Caco-2 (cell line): ENCODE measurements at regions not wholly inside any gene's neighbourhood (a gene's known extent, or its start where the extent isn't known, plus 50 kb on each side); places are given as distances from the start of the nearest gene placed in this dataset.

Experiments
- BruUV-seq: library from RNA; stranded (reverse); fragments of 400-500 nt; replicated peaks from 2 replicates; lab custom pipeline; 2021; lab: Mats Ljungman, UMichigan
- CTCF ChIA-PET: fragments of 300-600 bp; sonication (Branson Sonifier 250); formaldehyde crosslinking; loops from one replicate; lab custom pipeline; 2022; ENCODE audit warnings: antibody characterized with exemption; lab: Charles Lee
- POLR2A ChIA-PET: fragments of 300-600 bp; sonication (Branson Sonifier 250); formaldehyde crosslinking; loops from one replicate; lab custom pipeline; 2022; ENCODE audit warnings: antibody characterized with exemption; lab: Charles Lee
- DNase-seq, 2 experiments: peaks; one replicate each; pipeline versions ENCODE4 v3.0.0 to v3.0.0-alpha.2; 2020 to 2022
- H3K27me3 ChIP-seq: replicated peaks from 2 replicates; pipeline ENCODE4 v1.6.0; 2011; ENCODE audit warnings: low read length; ENCODE audit not compliant: control insufficient read depth, insufficient read depth
- H3K36me3 ChIP-seq: 2 replicates; pipeline ENCODE4 v1.5.1; 2011; ENCODE audit warnings: low read length; ENCODE audit not compliant: control insufficient read depth, insufficient read depth
- H3K4me1 ChIP-seq: fragments of 250-450 bp; sonication (Bioruptor Pico); 2 replicates; pipeline ENCODE4 v1.5.1; 2020; ENCODE audit warnings: mild to moderate bottlenecking
- H3K4me3 ChIP-seq: 2 replicates; pipeline ENCODE4 v1.5.1; 2011; ENCODE audit warnings: low read depth, mild to moderate bottlenecking, control low read depth, low read length
- H3K9me3 ChIP-seq: fragments of 250-450 bp; sonication (Bioruptor Pico); 2 replicates; pipeline ENCODE4 v1.5.1; 2020; ENCODE audit warnings: mild to moderate bottlenecking, moderate library complexity
- H3K27ac Mint-ChIP-seq: one replicate; pipeline ENCODE4 v1.8.0; 2022; ENCODE audit warnings: mixed read lengths; ENCODE audit not compliant: unreplicated experiment
- H3K27me3 Mint-ChIP-seq: one replicate; pipeline ENCODE4 v1.8.0; 2022; ENCODE audit warnings: mixed read lengths; ENCODE audit not compliant: insufficient read depth, unreplicated experiment
- H3K36me3 Mint-ChIP-seq: one replicate; pipeline ENCODE4 v1.8.0; 2022; ENCODE audit warnings: mild to moderate bottlenecking, mixed read lengths; ENCODE audit not compliant: insufficient read depth, unreplicated experiment
- H3K4me1 Mint-ChIP-seq: one replicate; pipeline ENCODE4 v1.8.0; 2022; ENCODE audit warnings: low read depth, mixed read lengths; ENCODE audit not compliant: unreplicated experiment
- H3K4me3 Mint-ChIP-seq: one replicate; pipeline ENCODE4 v1.8.0; 2022; ENCODE audit warnings: mild to moderate bottlenecking, moderate library complexity, mixed read lengths; ENCODE audit not compliant: unreplicated experiment
- H3K9me3 Mint-ChIP-seq: one replicate; pipeline ENCODE4 v1.8.0; 2022; ENCODE audit warnings: mixed read lengths; ENCODE audit not compliant: unreplicated experiment
- CTCF ChIP-seq, 2 experiments: fragments of 200-600 bp in 1 of 2; IDR thresholded peaks; 1 replicate in 1 of 2; 2 replicates in 1 of 2; pipeline versions ENCODE4 v1.5.1 to v1.8.0; 2011 to 2022; ENCODE audit warnings: antibody characterized with exemption in 1 of 2, control low read depth in 1 of 2, inconsistent platforms in 1 of 2, low read depth in 1 of 2, low read length in 1 of 2, mild to moderate bottlenecking in 1 of 2, moderate library complexity in 1 of 2; ENCODE audit not compliant: insufficient read depth in 1 of 2, severe bottlenecking in 1 of 2, unreplicated experiment in 1 of 2
- intact Hi-C: fragments of 100-400 bp; cut with micrococcal nuclease; formaldehyde crosslinking; loops from one replicate; pipeline ENCODE4 v1.10.0; 2022; ENCODE audit not compliant: unreplicated experiment

- no peak overlapping the region for H3K4me3 Mint-ChIP-seq
- ChIA-PET CTCF (no interaction called here), POLR2A (no interaction called here)
- H3K9me3 Mint-ChIP-seq, result no peaks in the 10 kb centered on the region
- H3K36me3 Mint-ChIP-seq, result no peaks in the 10 kb centered on the region
- H3K27me3 ChIP-seq, result no peaks in the 10 kb centered on the region
- TF ChIP-seq CTCF (IDR thresholded peaks at IDR 0.05; ENCODE audit: insufficient read depth in 1 of 2, low read depth in 1 of 2, low read length in 1 of 2, severe bottlenecking in 1 of 2, unreplicated experiment in 1 of 2), result no peak
- intact Hi-C loops, result no loop called here
- H3K27ac Mint-ChIP-seq, result no peak overlapping the region
- no peak for DNase-seq
- no peaks in the 10 kb centered on the region for H3K4me1 Mint-ChIP-seq
- no peaks in the 10 kb centered on the region for H3K4me1 ChIP-seq
- no peaks in the 10 kb centered on the region for H3K27me3 Mint-ChIP-seq
- no TSS peak for BruUV-seq
- H3K9me3 ChIP-seq, result no peaks in the 10 kb centered on the region
- H3K4me3 ChIP-seq, result no peak overlapping the region
- no peaks in the 10 kb centered on the region for H3K36me3 ChIP-seq
Measured at GRCh38 chr9:7622481-7622880, 177.1 kb downstream of the DMAC1 start.

- Histone ChIP-seq H3K4me1 (no peaks in the 10 kb centered on the region), H3K36me3 (no peaks in the 10 kb centered on the region), H3K4me3 (no peak overlapping the region), H3K27me3 (no peaks in the 10 kb centered on the region), H3K9me3 (no peaks in the 10 kb centered on the region)
- Mint-ChIP-seq H3K27me3 (peaks cover 6% of the 10 kb centered on the region), H3K36me3 (no peaks in the 10 kb centered on the region), H3K9me3 (no peaks in the 10 kb centered on the region), H3K27ac (no peak overlapping the region), H3K4me1 (peaks cover 4% of the 10 kb centered on the region), H3K4me3 (no peak overlapping the region)
- ChIA-PET CTCF (no interaction called here), POLR2A (no interaction called here)
- intact Hi-C loops, result no loop called here
- no TSS peak for BruUV-seq
- no peak for TF ChIP-seq CTCF (IDR thresholded peaks at IDR 0.05; ENCODE audit: insufficient read depth in 1 of 2, low read depth in 1 of 2, low read length in 1 of 2, severe bottlenecking in 1 of 2, unreplicated experiment in 1 of 2)
- no peak for DNase-seq
Measured at GRCh38 chr9:7615344-7615743, 184.2 kb downstream of the DMAC1 start.

- no peak for DNase-seq
- peaks cover 6% of the 10 kb centered on the region for H3K27me3 Mint-ChIP-seq
- H3K4me3 Mint-ChIP-seq, result no peak overlapping the region
- ChIA-PET CTCF (no interaction called here), POLR2A (no interaction called here)
- no peak for TF ChIP-seq CTCF (IDR thresholded peaks at IDR 0.05; ENCODE audit: insufficient read depth in 1 of 2, low read depth in 1 of 2, low read length in 1 of 2, severe bottlenecking in 1 of 2, unreplicated experiment in 1 of 2)
- Histone ChIP-seq H3K9me3 (no peaks in the 10 kb centered on the region), H3K36me3 (no peaks in the 10 kb centered on the region), H3K4me3 (no peak overlapping the region), H3K27me3 (no peaks in the 10 kb centered on the region), H3K4me1 (no peaks in the 10 kb centered on the region)
- peak overlapping the region; percentile 74 for H3K27ac Mint-ChIP-seq
- peaks cover 4% of the 10 kb centered on the region for H3K4me1 Mint-ChIP-seq
- no TSS peak for BruUV-seq
- intact Hi-C loops, result no loop called here
- no peaks in the 10 kb centered on the region for H3K36me3 Mint-ChIP-seq
- H3K9me3 Mint-ChIP-seq, result no peaks in the 10 kb centered on the region
Measured at GRCh38 chr9:7613931-7614330, 185.6 kb downstream of the DMAC1 start.
